Nucleus accumbens (tissue), 56 donors: ENCODE measurements at regions not wholly inside any gene's neighbourhood (a gene's known extent, or its start where the extent isn't known, plus 50 kb on each side); places are given as distances from the start of the nearest gene placed in this dataset.

Source experiments
- DNase-seq, 56 donors: peaks; one replicate each; lab custom pipeline; 2025; lab: John Stamatoyannopoulos, UW

GRCh38 chr3:184632551-184633236, 71.1 kb downstream of the EPHB3 start:
- no peak for DNase-seq
